Hepatocyte (in vitro differentiated cells): ENCODE measurements at regions not wholly inside any gene's neighbourhood (a gene's known extent, or its start where the extent isn't known, plus 50 kb on each side); places are given as distances from the start of the nearest gene placed in this dataset.

Experiments
- EZH2 ChIP-seq: fragments of 200-600 bp; sonication (generic); IDR thresholded peaks from 2 replicates; pipeline ENCODE4 v1.6.1; 2016; ENCODE audit warnings: antibody characterized with exemption, mild to moderate bottlenecking, borderline replicate concordance
- EZH2phosphoT487 ChIP-seq: fragments of 200-600 bp; sonication (generic); IDR thresholded peaks from one replicate; pipeline ENCODE4 v1.6.1; 2018; ENCODE audit warnings: antibody characterized with exemption, mild to moderate bottlenecking, low read depth, moderate library complexity; ENCODE audit not compliant: unreplicated experiment, severe bottlenecking
- TF ChIP-seq, protein P1 (sequence below): fragments of 200-600 bp; sonication (generic); IDR thresholded peaks from 2 replicates; pipeline ENCODE4 v1.5.1; 2016; ENCODE audit warnings: antibody characterized with exemption, mild to moderate bottlenecking; ENCODE audit not compliant: poor library complexity

DNA sequence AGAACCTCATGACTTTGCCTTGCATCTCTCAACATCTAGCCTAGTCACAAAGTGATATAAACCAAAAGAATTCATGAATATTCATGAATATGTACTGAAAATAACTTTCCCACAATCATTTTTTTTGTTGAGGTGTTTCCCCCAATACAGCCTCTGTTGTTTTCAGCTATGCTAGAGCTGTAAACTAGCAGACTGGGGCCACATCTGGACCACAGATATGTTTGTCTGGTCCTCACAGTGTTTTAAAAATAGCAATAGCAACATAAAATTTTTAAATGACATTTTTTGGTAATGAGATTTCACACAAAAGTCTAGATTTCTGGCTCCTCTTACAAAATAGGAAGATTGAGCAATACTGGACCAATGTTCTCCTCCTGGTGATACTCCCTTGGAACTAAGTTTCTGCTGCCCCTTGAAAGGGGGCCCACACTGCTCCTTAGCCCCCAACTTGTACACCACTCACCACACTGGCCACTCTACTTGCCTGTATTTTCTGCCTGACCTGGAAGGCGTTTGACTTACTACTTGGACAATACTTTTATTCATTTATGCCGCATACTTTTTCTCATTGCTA, 81.2 kb downstream of the BMP4 start:
- TF ChIP-seq, protein P1, sequence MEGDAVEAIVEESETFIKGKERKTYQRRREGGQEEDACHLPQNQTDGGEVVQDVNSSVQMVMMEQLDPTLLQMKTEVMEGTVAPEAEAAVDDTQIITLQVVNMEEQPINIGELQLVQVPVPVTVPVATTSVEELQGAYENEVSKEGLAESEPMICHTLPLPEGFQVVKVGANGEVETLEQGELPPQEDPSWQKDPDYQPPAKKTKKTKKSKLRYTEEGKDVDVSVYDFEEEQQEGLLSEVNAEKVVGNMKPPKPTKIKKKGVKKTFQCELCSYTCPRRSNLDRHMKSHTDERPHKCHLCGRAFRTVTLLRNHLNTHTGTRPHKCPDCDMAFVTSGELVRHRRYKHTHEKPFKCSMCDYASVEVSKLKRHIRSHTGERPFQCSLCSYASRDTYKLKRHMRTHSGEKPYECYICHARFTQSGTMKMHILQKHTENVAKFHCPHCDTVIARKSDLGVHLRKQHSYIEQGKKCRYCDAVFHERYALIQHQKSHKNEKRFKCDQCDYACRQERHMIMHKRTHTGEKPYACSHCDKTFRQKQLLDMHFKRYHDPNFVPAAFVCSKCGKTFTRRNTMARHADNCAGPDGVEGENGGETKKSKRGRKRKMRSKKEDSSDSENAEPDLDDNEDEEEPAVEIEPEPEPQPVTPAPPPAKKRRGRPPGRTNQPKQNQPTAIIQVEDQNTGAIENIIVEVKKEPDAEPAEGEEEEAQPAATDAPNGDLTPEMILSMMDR: no peak
- TF ChIP-seq EZH2 (no peak), EZH2phosphoT487 (no peak)
